H1 (cell line): ENCODE measurements at regions not wholly inside any gene's neighbourhood (a gene's known extent, or its start where the extent isn't known, plus 50 kb on each side); places are given as distances from the start of the nearest gene placed in this dataset.
A peak's percentile ranks its signal among the peaks of the same experiment; 100 is the strongest.

Experiments used
- CTCF ChIA-PET: fragments of 300-600 bp; sonication (Branson Sonifier 250); formaldehyde crosslinking; loops from one replicate; lab custom pipeline; 2021; ENCODE audit not compliant: partially characterized antibody; lab: Charles Lee
- POLR2A ChIA-PET: fragments of 300-600 bp; sonication (Branson Sonifier 250); formaldehyde crosslinking; loops from one replicate; lab custom pipeline; 2021; ENCODE audit warnings: inconsistent platforms; ENCODE audit not compliant: partially characterized antibody; lab: Charles Lee
- DNase-seq, 2 experiments: peaks; one replicate each; pipeline versions ENCODE4 v3.0.0 to v3.0.0-alpha.2; 2010 to 2022; ENCODE audit warnings: low spot score in 2 of 2, low read depth in 1 of 2, mixed read lengths in 1 of 2
- FAIRE-seq: peaks from 2 replicates; lab custom pipeline; 2011; peaks lifted over from hg19 to GRCh38; lab: Jason Lieb, UNC
- H2AFZ ChIP-seq: 2 replicates; pipeline ENCODE4 v1.8.1; 2012; ENCODE audit warnings: low read length, inconsistent platforms
- H2AK5ac ChIP-seq: 2 replicates; pipeline ENCODE4 v1.6.1; 2013; ENCODE audit warnings: low read depth, low read length
- H2BK120ac ChIP-seq: replicated peaks from 2 replicates; pipeline ENCODE3; 2013; ENCODE audit warnings: low read depth, low read length, inconsistent platforms
- H2BK12ac ChIP-seq: 2 replicates; pipeline ENCODE4 v1.6.1; 2013; ENCODE audit warnings: low read depth, low read length
- H2BK15ac ChIP-seq: 2 replicates; pipeline ENCODE4 v1.6.1; 2013; ENCODE audit warnings: low read length
- H2BK20ac ChIP-seq: 2 replicates; pipeline ENCODE4 v1.6.1; 2013; ENCODE audit warnings: low read length
- H2BK5ac ChIP-seq: 2 replicates; pipeline ENCODE4 v1.6.1; 2013; ENCODE audit warnings: low read depth, low read length
- H3K14ac ChIP-seq: 2 replicates; pipeline ENCODE4 v1.6.1; 2013; ENCODE audit warnings: inconsistent platforms; ENCODE audit not compliant: insufficient read length
- H3K18ac ChIP-seq: 2 replicates; pipeline ENCODE4 v1.6.1; 2013; ENCODE audit warnings: low read length; ENCODE audit errors: extremely low read depth
- H3K23ac ChIP-seq: 2 replicates; pipeline ENCODE4 v1.6.1; 2013; ENCODE audit warnings: inconsistent platforms; ENCODE audit not compliant: insufficient read length
- H3K23me2 ChIP-seq: 2 replicates; pipeline ENCODE4 v1.6.1; 2013; ENCODE audit warnings: low read depth, low read length
- H3K27ac ChIP-seq: 2 replicates; pipeline ENCODE4 v1.6.1; 2011; ENCODE audit warnings: low read depth, low read length, inconsistent platforms
- H3K27me3 ChIP-seq, 4 experiments: replicated peaks in 1 of 4; 1 replicate in 1 of 4; 2 replicates in 3 of 4; pipeline versions ENCODE4 v1.6.1 to v1.8.1; 2011 to 2013; ENCODE audit warnings: low read length in 3 of 4, mild to moderate bottlenecking in 3 of 4, inconsistent platforms in 2 of 4, mixed read lengths in 2 of 4, moderate library complexity in 1 of 4; ENCODE audit not compliant: control insufficient read depth in 3 of 4, insufficient read depth in 3 of 4; ENCODE audit errors: extremely low read depth in 1 of 4
- H3K36me3 ChIP-seq, 4 experiments: 2 replicates each; pipeline versions ENCODE4 v1.6.1 to v1.8.1; 2011 to 2013; ENCODE audit warnings: mild to moderate bottlenecking in 4 of 4, low read length in 3 of 4, moderate library complexity in 2 of 4, control low read depth in 1 of 4, inconsistent platforms in 1 of 4; ENCODE audit not compliant: insufficient read depth in 4 of 4, control insufficient read depth in 2 of 4
- H3K4ac ChIP-seq: replicated peaks from 2 replicates; pipeline ENCODE3; 2013; ENCODE audit warnings: low read length, low read depth, mixed read lengths, inconsistent platforms; ENCODE audit not compliant: insufficient read length
- H3K4me1 ChIP-seq, 4 experiments: replicated peaks in 1 of 4; 1 replicate in 1 of 4; 2 replicates in 3 of 4; pipeline versions ENCODE4 v1.6.1 to v1.8.1; 2011 to 2013; ENCODE audit warnings: low read length in 3 of 4, inconsistent platforms in 2 of 4, mixed read lengths in 1 of 4; ENCODE audit not compliant: insufficient read depth in 4 of 4, control insufficient read depth in 3 of 4
- H3K4me2 ChIP-seq, 2 experiments: 2 replicates each; pipeline versions ENCODE4 v1.6.1 to v1.8.1; 2011 to 2013; ENCODE audit warnings: low read depth in 2 of 2, low read length in 2 of 2, control low read depth in 1 of 2, inconsistent platforms in 1 of 2, mild to moderate bottlenecking in 1 of 2; ENCODE audit not compliant: insufficient read depth in 1 of 2
- H3K4me3 ChIP-seq, 4 experiments: fragments of 200-600, 300-600 bp in 1 of 4; sonication (generic), shearing (Covaris generic), sonication (Bioruptor Twin) in 1 of 4; 2 replicates each; pipeline versions ENCODE4 v1.5.1 to v1.8.1; 2011 to 2016; ENCODE audit warnings: low read length in 4 of 4, low read depth in 3 of 4, control low read depth in 2 of 4, inconsistent platforms in 2 of 4, mild to moderate bottlenecking in 2 of 4, mixed read lengths in 1 of 4, moderate library complexity in 1 of 4; ENCODE audit not compliant: insufficient read depth in 2 of 4; ENCODE audit errors: extremely low read depth in 1 of 4
- H3K56ac ChIP-seq: replicated peaks from 2 replicates; pipeline ENCODE3; 2013; ENCODE audit warnings: low read depth, mild to moderate bottlenecking, mixed read lengths, low read length, inconsistent platforms; ENCODE audit not compliant: insufficient read length
- H3K79me1 ChIP-seq: 2 replicates; pipeline ENCODE4 v1.6.1; 2013; ENCODE audit warnings: low read depth, low read length, control low read depth
- H3K79me2 ChIP-seq, 2 experiments: 2 replicates each; pipeline versions ENCODE4 v1.6.1 to v1.8.1; 2012 to 2013; ENCODE audit warnings: low read length in 2 of 2, mild to moderate bottlenecking in 2 of 2, inconsistent platforms in 1 of 2; ENCODE audit not compliant: insufficient read depth in 2 of 2, control insufficient read depth in 1 of 2
- H3K9ac ChIP-seq, 4 experiments: replicated peaks in 1 of 4; 1 replicate in 1 of 4; 2 replicates in 3 of 4; pipeline versions ENCODE4 v1.6.1 to v1.8.1; 2011 to 2013; ENCODE audit warnings: low read depth in 3 of 4, low read length in 3 of 4, control low read depth in 2 of 4, mild to moderate bottlenecking in 2 of 4, moderate library complexity in 2 of 4, inconsistent platforms in 1 of 4; ENCODE audit errors: extremely low read depth in 1 of 4
- H3K9me3 ChIP-seq, 2 experiments: 2 replicates each; pipeline versions ENCODE4 v1.6.1 to v1.8.1; 2012 to 2013; ENCODE audit warnings: mild to moderate bottlenecking in 2 of 2, moderate library complexity in 2 of 2, control low read depth in 1 of 2, inconsistent platforms in 1 of 2, low read depth in 1 of 2, low read length in 1 of 2, mixed read lengths in 1 of 2; ENCODE audit not compliant: insufficient read depth in 2 of 2
- H4K20me1 ChIP-seq, 2 experiments: replicated peaks in 1 of 2; 2 replicates each; pipeline versions ENCODE3 to v1.8.1; 2011 to 2013; ENCODE audit warnings: inconsistent platforms in 2 of 2, low read length in 2 of 2, mild to moderate bottlenecking in 1 of 2; ENCODE audit not compliant: insufficient read depth in 2 of 2, control insufficient read depth in 1 of 2
- H4K5ac ChIP-seq: 2 replicates; pipeline ENCODE4 v1.6.1; 2013; ENCODE audit warnings: low read length, low read depth, mixed read lengths, inconsistent platforms; ENCODE audit not compliant: insufficient read length
- H4K8ac ChIP-seq: 2 replicates; pipeline ENCODE4 v1.8.0; 2013; ENCODE audit warnings: mild to moderate bottlenecking, moderate library complexity, low read length, inconsistent platforms; ENCODE audit not compliant: insufficient read depth; ENCODE audit errors: extremely low read depth
- H4K91ac ChIP-seq: replicated peaks from 2 replicates; pipeline ENCODE3; 2013; ENCODE audit warnings: low read length, mixed read lengths, inconsistent platforms; ENCODE audit not compliant: insufficient read length
- E2F6 ChIP-seq: IDR thresholded peaks from 2 replicates; pipeline ENCODE4 v1.6.1; 2012; ENCODE audit warnings: inconsistent platforms
- WGBS, 2 experiments: shearing (Covaris generic) in 1 of 2; methylation state at CpG; one replicate each; pipeline versions ENCODE4 v1.1.6 to v1.1.7; 2013 to 2015; ENCODE audit warnings: low lambda C conversion rate in 2 of 2, mixed read lengths in 2 of 2, inconsistent platforms in 1 of 2, low coverage in 1 of 2, missing lambda C conversion rate in 1 of 2; ENCODE audit not compliant: insufficient replicate concordance in 2 of 2, insufficient coverage in 1 of 2, insufficient read length in 1 of 2; ENCODE audit errors: extremely low coverage in 1 of 2, missing lambda C conversion rate in 1 of 2; 5-methylcytosine and 5-hydroxymethylcytosine counted together

DNA sequence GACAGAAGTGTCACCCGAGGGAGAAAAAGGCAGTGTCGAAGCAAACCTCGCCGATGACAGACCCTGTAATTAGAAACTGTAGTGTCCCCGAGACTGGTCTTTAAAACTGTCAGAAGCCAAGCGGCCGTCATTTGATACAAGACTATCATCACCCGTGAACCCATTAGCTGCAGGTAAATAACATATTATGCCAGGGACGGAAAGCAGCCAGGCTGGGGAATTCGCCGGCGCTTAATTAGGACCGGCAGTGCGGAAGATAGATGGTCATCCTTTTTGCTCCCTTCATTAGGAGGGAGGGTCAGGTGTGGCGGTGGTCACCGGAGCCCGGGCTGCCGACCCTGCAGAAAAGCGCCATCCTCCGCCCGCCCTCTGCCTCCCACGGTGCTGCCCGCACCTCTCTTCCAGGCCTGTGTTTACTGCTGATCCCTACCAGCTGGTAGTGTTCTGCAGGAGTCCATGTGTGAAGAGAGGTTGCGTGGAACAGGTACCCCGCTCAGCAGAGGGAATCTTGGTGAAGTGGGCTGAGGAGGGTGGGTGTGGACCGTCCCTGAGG, 109.4 kb upstream of the GSE1 start:
- Histone ChIP-seq H3K9me3 (no peaks in the 10 kb centered on the region), H3K23ac (no peak overlapping the region), H2AK5ac (no peak overlapping the region), H2BK12ac (no peak overlapping the region), H3K9ac (no peak overlapping the region), H2BK120ac (no peak overlapping the region), H3K4me1 (peaks cover 2 to 14% (median 11%) of the 10 kb centered on the region in 4 experiments; a peak in 6 of 7 replicates), H3K4ac (no peak overlapping the region), H2BK15ac (no peak overlapping the region), H3K4me3 (no peak overlapping the region), H4K91ac (peak overlapping the region; percentile 40), H3K36me3 (no peaks in the 10 kb centered on the region)
- POLR2A ChIA-PET: interaction anchor here (1.7 kb wide), 1 partner anchor 11 kb away, joined by 4 read pairs; no protein-coding TSS in a partner anchor
- no peak for TF ChIP-seq E2F6
- TF ChIP-seq, all 59 proteins: peak for 0
- Histone ChIP-seq H4K8ac (no peak overlapping the region), H3K79me2 (no peaks in the 10 kb centered on the region), H3K79me1 (no peaks in the 10 kb centered on the region; the same call in none of the 2 replicates), H4K5ac (no peak overlapping the region), H3K56ac (no peak overlapping the region), H4K20me1 (no peaks in the 10 kb centered on the region), H2AFZ (no peak overlapping the region), H3K27ac (no peak overlapping the region), H3K4me2 (no peak overlapping the region), H2BK5ac (no peak overlapping the region), H2BK20ac (no peak overlapping the region), H3K23me2 (no peaks in the 10 kb centered on the region), H3K14ac (no peak overlapping the region), H3K18ac (no peak overlapping the region; the same call in 1 of the 2 replicates), H3K27me3 (no peaks in the 10 kb centered on the region; a peak in 1 of 7 replicates)
- 90% methylated on average over 26 of the region's 26 CpGs; no CpG with 5 or more reads in 1 of the 2 experiments for WGBS, 2 experiments
- no peak for FAIRE-seq
- no peak for DNase-seq
- CTCF ChIA-PET: interaction anchor here (0.9 to 7.3 kb wide), 17 partner anchors 9 to 166 kb away, joined by 3 to 77 read pairs (median 4); no protein-coding TSS in a partner anchor
